HG03342 (cell line): ENCODE measurements at regions not wholly inside any gene's neighbourhood (a gene's known extent, or its start where the extent isn't known, plus 50 kb on each side); places are given as distances from the start of the nearest gene placed in this dataset.
A peak's percentile ranks its signal among the peaks of the same experiment; 100 is the strongest.

Source experiments
- ATAC-seq: cut with Tn5 transposase; IDR thresholded peaks from one replicate; pipeline ENCODE4 v1.9.1; 2021; ENCODE audit warnings: mild to moderate bottlenecking, moderate library complexity; ENCODE audit not compliant: unreplicated experiment

DNA sequence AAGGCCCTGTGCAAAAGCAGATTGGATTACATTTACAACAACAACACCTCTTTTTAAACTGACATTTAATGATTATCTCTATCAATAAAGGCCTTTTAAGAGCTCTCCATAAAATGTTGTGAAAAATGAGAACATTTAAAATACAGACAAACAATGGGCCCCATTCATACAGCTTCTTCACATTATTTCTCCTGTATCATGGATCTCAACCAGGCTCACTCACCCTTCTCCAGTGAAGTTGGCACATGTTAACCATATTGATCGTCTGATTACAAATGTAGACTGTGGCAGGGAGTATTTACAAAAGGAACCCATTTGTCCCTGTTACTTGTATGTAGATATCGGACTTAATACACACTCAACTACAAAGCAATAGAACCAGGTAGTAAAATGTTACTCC lies 220.2 kb upstream of the BTG1 start:
- no peak for ATAC-seq

DNA sequence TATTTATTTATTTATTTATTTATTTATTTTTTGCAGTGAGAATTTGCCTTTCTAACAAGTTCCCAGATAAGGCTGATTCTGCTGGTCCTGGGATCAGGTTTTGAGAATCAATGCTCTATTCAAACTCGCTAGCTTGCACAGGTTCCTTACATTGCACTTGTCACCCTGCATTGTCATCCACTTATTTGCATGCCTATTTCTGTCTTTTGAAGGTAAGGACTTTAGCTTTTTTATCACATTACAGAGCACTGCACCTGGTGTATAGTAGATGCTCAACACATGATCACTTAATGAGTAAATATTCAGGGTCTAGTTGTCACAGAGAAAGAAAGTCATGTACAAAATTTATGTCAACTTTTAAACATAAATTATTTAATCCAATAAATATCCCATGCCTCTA lies 219.7 kb upstream of the BTG1 start:
- no peak for ATAC-seq

DNA sequence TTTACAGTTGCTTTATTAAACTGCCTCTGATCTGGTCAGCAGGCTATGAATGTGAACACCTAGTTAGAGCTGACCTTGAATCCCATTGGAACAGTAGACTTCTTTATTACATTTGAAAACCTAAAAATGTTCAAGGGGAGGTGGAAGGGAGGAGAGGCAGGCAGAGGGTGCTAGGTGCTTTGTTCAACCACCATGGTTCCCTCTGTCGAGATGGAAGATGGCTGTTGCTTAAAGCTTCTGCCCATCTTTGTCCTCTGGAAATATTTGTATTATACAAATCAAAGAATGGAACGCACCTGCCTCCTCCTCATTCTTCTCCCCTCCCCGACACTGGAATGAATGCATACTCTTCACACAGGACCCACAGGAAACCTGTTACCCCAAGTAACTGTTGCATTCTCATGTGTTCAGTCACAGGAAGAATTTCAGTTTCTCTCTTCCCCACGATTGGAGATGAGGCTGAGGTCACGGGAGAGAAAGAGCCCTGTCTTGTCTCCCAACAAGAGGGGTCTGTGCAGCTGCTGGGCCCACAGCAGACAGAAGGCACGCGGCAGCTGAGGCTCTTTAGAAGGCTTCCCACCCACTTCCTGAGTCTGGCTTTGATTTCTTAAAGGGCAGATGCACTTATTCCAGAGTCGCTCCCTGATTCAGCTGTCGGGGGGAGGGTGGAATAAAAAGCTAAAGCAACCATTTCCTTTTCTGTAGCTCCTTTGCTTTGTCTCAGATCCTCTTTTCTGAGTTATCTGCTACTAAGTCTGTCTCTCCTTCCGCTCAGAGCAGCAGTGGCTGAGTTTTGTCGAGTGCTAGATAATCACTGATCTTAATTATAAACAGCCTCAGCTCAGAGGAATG lies 217.9 kb upstream of the BTG1 start:
- peak; percentile 69 for ATAC-seq

DNA sequence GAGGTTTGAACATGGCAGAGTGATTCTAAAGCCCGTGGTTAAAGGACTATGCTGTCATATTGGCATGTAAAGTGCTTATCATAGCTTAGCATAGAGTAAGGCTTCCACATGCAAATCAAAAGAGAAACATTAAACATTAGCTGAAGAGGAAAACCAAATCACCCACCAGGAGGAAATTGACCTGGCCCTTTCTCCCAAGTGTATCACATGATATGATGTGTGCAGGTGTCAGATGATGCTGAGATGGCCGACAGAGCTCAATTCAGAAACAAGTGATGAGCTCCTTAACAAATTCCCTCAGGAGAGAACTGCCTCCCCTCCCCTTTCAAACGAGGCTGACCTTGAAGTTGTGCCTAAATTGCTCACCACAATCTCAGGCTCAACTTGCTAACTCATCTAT lies 217.1 kb upstream of the BTG1 start:
- ATAC-seq: peak; percentile 35

DNA sequence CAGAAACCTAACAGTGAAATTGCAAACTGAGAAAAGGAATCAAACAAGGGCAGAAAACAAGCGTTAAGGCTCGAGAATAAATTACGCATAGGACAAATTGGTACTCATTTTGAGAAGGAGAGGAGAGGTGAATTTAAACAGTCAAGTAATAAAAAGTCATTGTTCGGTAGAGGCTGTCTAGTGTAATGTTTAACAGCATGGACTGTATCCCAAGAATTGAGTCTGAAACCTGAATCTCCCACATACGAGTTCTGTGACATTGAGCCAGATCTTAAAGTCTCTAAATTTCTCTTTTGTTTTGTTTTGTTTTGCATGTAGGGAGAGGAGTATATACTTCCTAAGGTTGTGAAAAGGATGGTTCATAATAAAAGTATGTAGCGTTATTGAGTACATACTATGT lies 216.5 kb upstream of the BTG1 start:
- no peak for ATAC-seq

GRCh38 chr12:92360543-92360942 lies 214.9 kb upstream of the BTG1 start:
- ATAC-seq: no peak

DNA sequence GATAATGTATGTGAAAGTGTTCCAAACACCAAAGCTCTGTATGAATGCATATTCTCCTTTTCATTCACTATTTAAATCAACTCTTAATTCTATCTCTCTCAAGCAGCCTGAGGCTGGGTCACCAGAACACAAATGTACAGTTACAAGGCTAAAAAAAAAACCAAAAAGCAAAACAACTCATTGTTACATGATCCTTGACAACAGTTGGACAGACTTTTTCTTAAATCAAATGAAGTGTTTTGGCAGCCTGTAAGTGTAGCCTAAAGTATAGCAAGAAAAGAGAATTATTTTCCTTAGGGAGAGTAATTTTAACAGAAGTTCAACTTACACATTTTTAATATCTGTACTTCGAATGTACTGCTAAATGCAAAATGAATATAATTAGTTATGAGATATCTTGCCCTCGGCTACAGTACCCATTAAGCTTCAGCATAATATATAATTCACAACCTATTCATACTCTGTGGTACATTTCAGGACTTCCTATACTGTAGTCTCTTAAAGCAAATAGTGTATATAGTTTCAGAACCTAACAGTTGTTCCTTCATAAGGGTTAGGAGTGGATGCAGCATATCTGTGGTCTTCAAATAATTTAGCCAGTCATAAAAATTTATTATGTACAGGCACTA lies 214.0 kb upstream of the BTG1 start:
- no peak for ATAC-seq

GRCh38 chr12:92357584-92358261 lies 212.1 kb upstream of the BTG1 start:
- ATAC-seq: no peak

- no peak for ATAC-seq
These were observed 210.8 kb upstream of the BTG1 start for GRCh38 chr12:92356425-92356824.

- no peak for ATAC-seq
These were observed 204.0 kb upstream of the BTG1 start for GRCh38 chr12:92349635-92350034.

GRCh38 chr12:92342574-92342973 lies 196.9 kb upstream of the BTG1 start:
- ATAC-seq: no peak

- peak; percentile 71 for ATAC-seq
These were observed 195.5 kb upstream of the BTG1 start for GRCh38 chr12:92341065-92341668.

GRCh38 chr12:92340441-92341064 lies 194.9 kb upstream of the BTG1 start:
- no peak for ATAC-seq

DNA sequence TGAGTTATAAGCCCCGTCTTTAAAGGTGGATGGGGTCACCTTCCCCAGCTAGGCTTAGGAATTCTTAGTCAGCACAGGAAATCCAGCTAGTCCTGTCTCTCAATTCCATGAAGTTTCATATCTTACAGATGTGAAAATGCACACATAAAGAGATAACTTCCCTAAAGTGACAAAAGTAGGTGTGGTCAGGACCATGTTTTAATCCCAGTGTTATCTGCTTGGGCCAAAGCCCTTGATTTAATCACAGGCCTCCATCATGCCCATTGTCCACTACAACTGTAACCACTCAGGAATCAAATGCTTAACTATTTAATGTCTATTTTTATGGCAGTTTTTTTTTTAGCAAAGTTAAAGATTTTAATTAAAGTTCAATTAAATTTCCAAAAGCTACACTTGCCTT lies 194.4 kb upstream of the BTG1 start:
- ATAC-seq: no peak

- no peak for ATAC-seq
These were observed 193.7 kb upstream of the BTG1 start for GRCh38 chr12:92339198-92339821.

GRCh38 chr12:92338671-92339070 lies 193.0 kb upstream of the BTG1 start:
- ATAC-seq: no peak

DNA sequence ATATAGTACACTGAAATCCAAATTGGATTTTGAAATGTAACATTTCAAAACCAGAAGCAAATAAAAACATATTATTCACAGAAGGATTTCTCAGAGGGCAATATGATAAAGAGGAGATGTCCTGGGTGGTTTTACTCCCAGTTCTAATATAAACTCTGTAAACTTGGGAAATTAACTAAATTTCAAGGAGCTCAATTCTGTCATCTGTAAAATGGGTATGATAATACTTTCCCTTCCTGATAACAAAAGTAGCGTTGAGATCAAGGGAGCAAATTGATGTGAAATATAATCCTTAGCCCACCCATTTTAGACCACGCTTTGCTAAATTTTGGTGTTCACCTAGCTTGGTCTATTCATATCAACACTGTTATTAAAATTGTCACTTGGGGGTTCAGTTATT lies 192.5 kb upstream of the BTG1 start:
- ATAC-seq: no peak

DNA sequence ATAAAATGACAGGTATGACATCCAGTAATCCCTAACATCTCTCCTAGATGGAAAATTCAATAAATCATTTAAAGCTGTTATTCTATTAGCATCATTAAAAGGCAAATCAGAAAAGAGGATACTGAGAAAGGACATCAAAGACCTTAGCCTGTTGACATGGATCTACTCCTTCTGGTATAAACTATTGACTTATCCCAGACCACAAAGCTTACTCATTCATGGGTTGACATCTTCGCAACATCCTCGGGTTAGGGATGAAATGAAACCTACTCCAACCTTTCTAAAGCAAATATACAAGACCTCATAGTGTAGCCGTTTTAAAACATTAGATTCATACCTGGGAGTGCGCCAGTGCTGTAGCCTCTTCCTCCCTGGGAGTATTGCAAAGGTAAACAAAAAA lies 191.5 kb upstream of the BTG1 start:
- no peak for ATAC-seq

- ATAC-seq: no peak
These were observed 191.0 kb upstream of the BTG1 start for GRCh38 chr12:92336641-92337040.

DNA sequence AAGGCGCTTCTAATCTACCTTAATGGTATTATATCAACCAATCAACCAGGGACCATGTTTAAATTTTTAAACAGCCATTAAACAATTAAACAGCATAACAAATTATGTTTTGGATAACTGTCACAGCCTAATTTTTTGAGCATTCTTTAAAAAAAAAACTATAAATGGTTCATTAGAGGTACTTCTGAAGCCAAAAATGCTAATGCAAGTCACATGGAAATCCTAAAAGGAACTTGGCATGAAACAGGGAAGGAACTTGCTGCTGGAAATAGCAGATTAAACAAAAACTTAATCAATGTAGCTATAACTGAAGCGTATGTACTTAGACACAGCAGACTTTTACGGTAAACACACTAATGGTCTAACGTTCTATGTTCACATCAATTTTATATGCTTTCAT lies 190.2 kb upstream of the BTG1 start:
- ATAC-seq: no peak

- no peak for ATAC-seq
These were observed 188.9 kb upstream of the BTG1 start for GRCh38 chr12:92334552-92334951.
